ENCODE measurements at regions not wholly inside any gene's neighbourhood (a gene's known extent, or its start where the extent isn't known, plus 50 kb on each side); places are given as distances from the start of the nearest gene placed in this dataset.

DNA sequence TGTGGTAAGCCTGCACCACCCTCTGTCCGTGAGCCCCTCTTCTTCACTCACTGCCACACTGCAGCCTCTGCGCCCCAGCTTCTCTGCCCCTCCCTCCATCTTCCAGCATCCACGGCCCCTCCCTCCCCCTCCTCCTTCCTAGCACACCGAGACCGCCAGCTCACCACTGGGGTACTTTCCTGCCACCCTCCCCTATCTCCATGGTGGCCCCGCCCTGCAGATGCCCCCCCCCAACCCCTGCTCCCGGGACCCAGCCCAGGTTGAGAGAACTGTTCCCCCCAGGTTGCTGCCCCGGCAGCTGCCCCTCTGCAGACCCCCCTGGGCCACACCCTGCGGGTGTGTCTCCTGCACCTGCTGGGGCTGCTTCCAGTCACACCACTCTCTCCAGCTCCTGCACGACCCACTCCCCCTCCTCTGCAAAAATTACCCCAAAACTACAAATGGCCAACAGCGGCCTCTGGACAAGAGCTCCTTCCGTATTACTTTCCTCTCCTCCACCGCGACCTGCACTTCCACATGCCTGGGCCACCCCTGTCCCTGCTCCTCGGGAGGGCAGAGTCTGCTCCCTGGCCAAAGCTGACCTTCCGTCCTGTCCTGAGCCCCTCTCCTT, 209.2 kb upstream of the PPP2R2D start:
- 24% methylated on average over 16 of the region's 16 CpGs for WGBS (ENCODE audit: low lambda C conversion rate)
- intact Hi-C loops (cut with micrococcal nuclease; ENCODE audit: unreplicated experiment), result no loop called here
- in situ Hi-C loops (cut with HindIII; ENCODE audit: extremely low pct_ligation_motif_present, low pct_unique_long_range_greater_than_20kb), result no loop called here
- Histone ChIP-seq H3K79me2 (ENCODE audit: insufficient read depth, low read length) (no peaks in the 10 kb centered on the region), H3K27me3 (ENCODE audit: control insufficient read depth in 1 of 2, insufficient read depth in 2 of 2, low read length in 2 of 2) (peaks cover 4 to 9% of the 10 kb centered on the region in 2 experiments; a peak in 4 of 5 replicates), H2AFZ (ENCODE audit: low read length) (no peak overlapping the region), H3K9ac (ENCODE audit: insufficient read depth, low read depth, low read length) (no peak overlapping the region), H3K27ac (ENCODE audit: extremely low read length, insufficient read depth, low read length) (no peak overlapping the region), H3K4me3 (replicated peaks in 1 of 3; ENCODE audit: insufficient read depth in 1 of 3, low read depth in 2 of 3, low read length in 3 of 3) (no peak overlapping the region), H3K36me3 (replicated peaks in 1 of 2; ENCODE audit: control insufficient read depth in 1 of 2, insufficient read depth in 2 of 2, low read length in 2 of 2) (no peaks in the 10 kb centered on the region), H3K9me3 (ENCODE audit: low read length) (no peaks in the 10 kb centered on the region), H3K4me1 (ENCODE audit: insufficient read depth, low read length) (no peaks in the 10 kb centered on the region), H3K4me2 (ENCODE audit: low read depth, low read length) (no peak overlapping the region), H4K20me1 (ENCODE audit: insufficient read depth, low read length) (no peaks in the 10 kb centered on the region)
- TF ChIP-seq, protein P1, sequence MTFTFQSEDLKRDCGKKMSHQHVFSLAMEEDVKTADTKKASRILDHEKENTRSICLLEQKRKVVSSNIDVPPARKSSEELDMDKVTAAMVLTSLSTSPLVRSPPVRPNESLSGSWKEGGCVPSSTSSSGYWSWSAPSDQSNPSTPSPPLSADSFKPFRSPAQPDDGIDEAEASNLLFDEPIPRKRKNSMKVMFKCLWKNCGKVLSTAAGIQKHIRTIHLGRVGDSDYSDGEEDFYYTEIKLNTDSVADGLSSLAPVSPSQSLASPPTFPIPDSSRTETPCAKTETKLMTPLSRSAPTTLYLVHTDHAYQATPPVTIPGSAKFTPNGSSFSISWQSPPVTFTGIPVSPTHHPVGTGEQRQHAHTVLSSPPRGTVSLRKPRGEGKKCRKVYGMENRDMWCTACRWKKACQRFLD (CRISPR knock-in tag; IDR thresholded peaks at IDR 0.05; ENCODE audit: borderline replicate concordance), result no peak
- no peak for TF ChIP-seq CEBPZ (IDR thresholded peaks at IDR 0.05; ENCODE audit: low read length)
- FAIRE-seq (no peak), DNase-seq (ENCODE audit: low spot score) (no peak), ATAC-seq (no peak)
- CTCF ChIA-PET (ENCODE audit: low intra/inter-chr PET ratio, low total read pairs), result no interaction called here
- POLR2A ChIA-PET, result no interaction called here
- BruUV-seq (replicated peaks), result no TSS peak

- Histone ChIP-seq H4K20me1 (ENCODE audit: insufficient read depth, low read length) (no peaks in the 10 kb centered on the region), H3K4me2 (ENCODE audit: low read depth, low read length) (no peak overlapping the region), H3K4me3 (replicated peaks in 1 of 3; ENCODE audit: insufficient read depth in 1 of 3, low read depth in 2 of 3, low read length in 3 of 3) (no peak overlapping the region), H3K36me3 (replicated peaks in 1 of 2; ENCODE audit: control insufficient read depth in 1 of 2, insufficient read depth in 2 of 2, low read length in 2 of 2) (no peaks in the 10 kb centered on the region), H3K9me3 (ENCODE audit: low read length) (no peaks in the 10 kb centered on the region), H3K4me1 (ENCODE audit: insufficient read depth, low read length) (no peaks in the 10 kb centered on the region), H2AFZ (ENCODE audit: low read length) (no peak overlapping the region), H3K79me2 (ENCODE audit: insufficient read depth, low read length) (no peaks in the 10 kb centered on the region), H3K27ac (ENCODE audit: extremely low read length, insufficient read depth, low read length) (no peak overlapping the region), H3K9ac (ENCODE audit: insufficient read depth, low read depth, low read length) (no peak overlapping the region), H3K27me3 (ENCODE audit: control insufficient read depth in 1 of 2, insufficient read depth in 2 of 2, low read length in 2 of 2) (peaks cover 4 to 9% of the 10 kb centered on the region in 2 experiments; a peak in 4 of 5 replicates)
- no TSS peak for BruUV-seq (replicated peaks)
- TF ChIP-seq, protein P2, sequence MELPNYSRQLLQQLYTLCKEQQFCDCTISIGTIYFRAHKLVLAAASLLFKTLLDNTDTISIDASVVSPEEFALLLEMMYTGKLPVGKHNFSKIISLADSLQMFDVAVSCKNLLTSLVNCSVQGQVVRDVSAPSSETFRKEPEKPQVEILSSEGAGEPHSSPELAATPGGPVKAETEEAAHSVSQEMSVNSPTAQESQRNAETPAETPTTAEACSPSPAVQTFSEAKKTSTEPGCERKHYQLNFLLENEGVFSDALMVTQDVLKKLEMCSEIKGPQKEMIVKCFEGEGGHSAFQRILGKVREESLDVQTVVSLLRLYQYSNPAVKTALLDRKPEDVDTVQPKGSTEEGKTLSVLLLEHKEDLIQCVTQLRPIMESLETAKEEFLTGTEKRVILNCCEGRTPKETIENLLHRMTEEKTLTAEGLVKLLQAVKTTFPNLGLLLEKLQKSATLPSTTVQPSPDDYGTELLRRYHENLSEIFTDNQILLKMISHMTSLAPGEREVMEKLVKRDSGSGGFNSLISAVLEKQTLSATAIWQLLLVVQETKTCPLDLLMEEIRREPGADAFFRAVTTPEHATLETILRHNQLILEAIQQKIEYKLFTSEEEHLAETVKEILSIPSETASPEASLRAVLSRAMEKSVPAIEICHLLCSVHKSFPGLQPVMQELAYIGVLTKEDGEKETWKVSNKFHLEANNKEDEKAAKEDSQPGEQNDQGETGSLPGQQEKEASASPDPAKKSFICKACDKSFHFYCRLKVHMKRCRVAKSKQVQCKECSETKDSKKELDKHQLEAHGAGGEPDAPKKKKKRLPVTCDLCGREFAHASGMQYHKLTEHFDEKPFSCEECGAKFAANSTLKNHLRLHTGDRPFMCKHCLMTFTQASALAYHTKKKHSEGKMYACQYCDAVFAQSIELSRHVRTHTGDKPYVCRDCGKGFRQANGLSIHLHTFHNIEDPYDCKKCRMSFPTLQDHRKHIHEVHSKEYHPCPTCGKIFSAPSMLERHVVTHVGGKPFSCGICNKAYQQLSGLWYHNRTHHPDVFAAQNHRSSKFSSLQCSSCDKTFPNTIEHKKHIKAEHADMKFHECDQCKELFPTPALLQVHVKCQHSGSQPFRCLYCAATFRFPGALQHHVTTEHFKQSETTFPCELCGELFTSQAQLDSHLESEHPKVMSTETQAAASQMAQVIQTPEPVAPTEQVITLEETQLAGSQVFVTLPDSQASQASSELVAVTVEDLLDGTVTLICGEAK (IDR thresholded peaks at IDR 0.05), result no peak
- TF ChIP-seq, protein P2 (CRISPR knock-in tag; IDR thresholded peaks at IDR 0.05), result no peak
- intact Hi-C loops (cut with micrococcal nuclease; ENCODE audit: unreplicated experiment) (no loop called here), in situ Hi-C loops (cut with HindIII; ENCODE audit: extremely low pct_ligation_motif_present, low pct_unique_long_range_greater_than_20kb) (no loop called here)
- ATAC-seq (no peak), DNase-seq (ENCODE audit: low spot score) (no peak), FAIRE-seq (no peak)
- 5% methylated on average over 12 of the region's 12 CpGs for WGBS (ENCODE audit: low lambda C conversion rate)
- ChIA-PET POLR2A (no interaction called here), CTCF (ENCODE audit: low intra/inter-chr PET ratio, low total read pairs) (no interaction called here)
Measured at GRCh38 chr10:131692176-131692575, 208.6 kb upstream of the PPP2R2D start.
